SH-SY5Y (cell line): ENCODE measurements at regions not wholly inside any gene's neighbourhood (a gene's known extent, or its start where the extent isn't known, plus 50 kb on each side); places are given as distances from the start of the nearest gene placed in this dataset.

Source experiments
- GATA2 ChIP-seq: IDR thresholded peaks from 2 replicates; pipeline ENCODE4 v1.6.1; 2011; ENCODE audit warnings: mild to moderate bottlenecking, low read depth, low read length
- GATA3 ChIP-seq: IDR thresholded peaks from 2 replicates; pipeline ENCODE4 v1.6.1; 2011; ENCODE audit warnings: low read depth, mild to moderate bottlenecking, low read length, moderate library complexity

DNA sequence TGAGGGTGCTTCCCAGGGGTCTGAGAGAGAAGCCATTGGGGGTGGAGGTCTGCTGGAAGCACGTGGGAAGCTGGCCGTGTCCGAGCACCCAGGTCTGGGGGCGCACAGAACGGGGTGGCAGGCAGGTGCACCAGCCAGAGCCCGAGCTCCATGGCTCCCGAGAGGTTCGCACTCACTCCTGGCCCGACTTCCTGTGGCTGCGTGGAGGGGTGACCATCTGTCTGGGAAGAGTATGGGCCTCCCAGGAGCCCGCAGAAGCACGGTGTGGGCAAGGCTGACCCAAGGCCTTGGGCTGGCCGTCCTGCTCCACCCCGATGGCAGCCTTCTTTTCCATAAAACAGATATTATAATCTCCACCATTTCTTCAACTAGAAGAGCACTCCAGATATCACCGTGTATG lies 256.0 kb upstream of the B3GAT1 start:
- no peak for TF ChIP-seq GATA2
- TF ChIP-seq GATA3 = no peak
